ENCODE measurements at regions not wholly inside any gene's neighbourhood (a gene's known extent, or its start where the extent isn't known, plus 50 kb on each side); places are given as distances from the start of the nearest gene placed in this dataset.

DNA sequence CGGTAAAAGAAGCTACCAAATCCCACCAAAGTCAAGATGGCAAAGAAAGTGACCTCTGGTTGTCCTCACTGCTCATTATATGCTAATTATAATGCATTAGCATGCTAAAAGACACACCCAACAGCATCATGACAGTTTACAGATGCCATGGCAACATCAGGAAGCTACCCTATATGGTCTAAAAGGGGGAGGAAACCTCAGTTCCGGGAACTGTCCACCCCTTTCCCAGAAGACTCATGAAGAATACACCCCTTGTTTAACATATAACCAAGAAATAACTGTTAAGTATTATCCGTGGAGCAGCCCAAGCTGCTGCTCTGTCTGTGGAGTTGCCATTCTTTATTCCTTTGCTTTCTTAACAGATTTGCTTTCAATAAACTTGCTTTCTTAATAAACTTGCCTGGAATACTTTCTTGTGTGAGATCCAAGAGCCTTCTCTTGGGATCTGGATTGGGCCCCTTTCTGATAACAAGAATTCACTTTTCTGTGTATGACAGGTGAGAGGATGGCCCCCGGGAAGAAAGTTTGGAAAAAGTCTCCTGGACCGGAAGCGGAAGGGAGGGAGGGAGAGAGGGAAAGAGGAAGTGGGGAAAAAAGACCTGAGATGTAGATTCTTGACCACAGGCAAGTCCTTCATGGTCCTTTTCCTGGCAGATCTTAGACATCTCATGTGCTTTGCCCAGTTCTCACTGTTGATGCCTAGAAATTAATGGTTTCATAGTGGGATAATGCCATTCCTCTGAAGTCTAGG, 146.7 kb upstream of the ID4 start:
- CTCF ChIA-PET, result no interaction called here
- no peak overlapping the region for H3K27ac ChIP-seq
- POLR2A ChIA-PET (ENCODE audit: low non-redundant PET), result no interaction called here
- DNase-seq (ENCODE audit: low spot score), result no peak
- no peak for TF ChIP-seq CTCF (conservative IDR thresholded peaks at IDR 0.05; ENCODE audit: low read depth)

DNA sequence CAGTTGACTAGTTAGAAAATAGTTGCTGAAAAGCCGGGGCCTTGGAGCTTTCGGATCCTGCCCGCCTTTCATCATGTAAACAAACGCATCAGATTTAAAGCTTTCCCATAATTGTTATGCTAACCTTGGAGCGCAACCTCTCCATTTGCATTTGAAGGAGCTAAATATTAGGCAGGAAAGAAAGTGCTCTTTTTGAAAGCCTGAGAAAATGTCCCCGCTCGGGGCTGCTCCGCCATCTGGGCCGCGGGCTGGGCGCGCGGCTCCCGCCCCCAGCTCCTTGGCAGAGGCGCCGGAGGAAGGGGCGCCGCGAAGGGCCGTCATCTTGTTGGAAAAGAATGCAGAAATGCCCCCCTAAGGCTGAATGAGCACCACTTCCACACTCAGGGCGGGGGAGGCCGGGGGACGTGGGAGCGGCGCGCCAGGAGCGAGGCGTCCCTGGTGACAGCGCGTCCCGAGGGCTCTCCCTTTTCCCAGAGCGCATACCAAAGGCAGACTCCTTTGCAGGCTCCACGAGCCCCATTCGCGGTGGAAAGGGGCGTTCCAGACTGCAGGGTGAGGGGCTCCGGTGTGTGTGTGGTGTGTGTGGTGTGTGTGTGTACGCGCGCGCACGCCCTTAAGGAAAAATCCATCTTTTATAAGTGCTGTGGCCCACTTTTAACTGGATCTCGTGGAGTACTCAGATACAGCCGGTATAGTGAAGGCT, 145.6 kb upstream of the ID4 start:
- no peak for DNase-seq (ENCODE audit: low spot score)
- ChIA-PET CTCF (no interaction called here), POLR2A (ENCODE audit: low non-redundant PET) (no interaction called here)
- TF ChIP-seq CTCF (conservative IDR thresholded peaks at IDR 0.05; ENCODE audit: low read depth), result no peak
- H3K27ac ChIP-seq, result no peak overlapping the region

- POLR2A ChIA-PET (ENCODE audit: low non-redundant PET), result no interaction called here
- H3K27ac ChIP-seq, result no peak overlapping the region
- TF ChIP-seq CTCF (conservative IDR thresholded peaks at IDR 0.05; ENCODE audit: low read depth), result no peak
- CTCF ChIA-PET, result interaction anchor here (0.6 kb wide), 1 partner anchor 154 kb away, joined by 3 read pairs; no protein-coding TSS in a partner anchor
- DNase-seq (ENCODE audit: low spot score), result no peak
These were observed 144.5 kb upstream of the ID4 start for GRCh38 chr6:19692506-19693298.

- H3K27ac ChIP-seq, result no peak overlapping the region
- POLR2A ChIA-PET (ENCODE audit: low non-redundant PET), result no interaction called here
- no peak for TF ChIP-seq CTCF (conservative IDR thresholded peaks at IDR 0.05; ENCODE audit: low read depth)
- CTCF ChIA-PET, result no interaction called here
- DNase-seq (ENCODE audit: low spot score), result no peak
These were observed 142.5 kb upstream of the ID4 start for GRCh38 chr6:19694697-19695096.

DNA sequence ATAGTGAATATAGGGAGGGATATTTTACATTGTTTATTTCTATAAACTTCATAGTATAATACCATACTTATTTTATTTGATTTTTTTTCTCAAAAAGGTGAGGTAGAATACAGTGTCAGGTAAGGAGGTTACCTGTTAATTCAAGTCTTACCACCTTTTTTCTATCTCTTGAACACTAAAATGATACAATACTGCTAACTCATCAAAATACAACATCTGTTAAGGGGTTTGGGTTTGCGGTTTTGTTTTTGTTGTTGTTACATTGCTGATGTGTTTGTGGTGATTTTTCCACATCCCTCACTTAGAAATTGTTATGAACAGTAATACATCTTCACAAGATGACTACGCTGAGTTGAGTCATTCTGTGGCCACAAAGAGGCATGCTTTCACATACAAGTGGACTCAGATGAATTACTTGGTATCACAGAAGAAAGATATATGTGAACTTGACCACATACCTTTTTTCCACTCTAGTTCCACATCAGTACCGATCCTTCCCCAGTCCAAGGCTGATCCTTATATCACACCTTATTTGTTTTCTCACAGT, 139.4 kb upstream of the ID4 start:
- no peak for TF ChIP-seq CTCF (conservative IDR thresholded peaks at IDR 0.05; ENCODE audit: low read depth)
- POLR2A ChIA-PET (ENCODE audit: low non-redundant PET), result no interaction called here
- no peak for DNase-seq (ENCODE audit: low spot score)
- CTCF ChIA-PET, result no interaction called here
- H3K27ac ChIP-seq, result no peak overlapping the region

DNA sequence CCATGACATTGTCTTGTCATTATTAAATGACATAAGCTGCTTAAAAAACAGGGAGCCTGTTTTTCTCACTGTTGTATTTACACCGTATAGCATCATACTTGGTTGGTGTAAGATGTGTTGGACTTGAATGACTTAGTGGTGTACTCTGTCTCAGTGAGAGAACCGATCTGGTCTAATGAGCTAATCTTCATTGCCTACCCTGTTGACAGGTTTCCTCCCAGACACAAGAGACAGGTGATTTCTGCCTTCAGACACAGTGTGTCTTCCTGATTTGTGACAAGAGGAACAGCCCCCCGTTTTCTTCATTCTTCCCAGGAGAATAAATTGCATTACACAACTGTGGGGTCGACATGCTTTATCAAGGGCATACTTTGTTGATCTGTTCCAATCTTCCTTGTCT, 137.2 kb upstream of the ID4 start:
- TF ChIP-seq CTCF (conservative IDR thresholded peaks at IDR 0.05; ENCODE audit: low read depth), result no peak
- ChIA-PET POLR2A (ENCODE audit: low non-redundant PET) (no interaction called here), CTCF (no interaction called here)
- DNase-seq (ENCODE audit: low spot score), result no peak
- no peak overlapping the region for H3K27ac ChIP-seq

All from RWPE1 (cell line).